Vagina (tissue), 2 donors: ENCODE measurements at regions not wholly inside any gene's neighbourhood (a gene's known extent, or its start where the extent isn't known, plus 50 kb on each side); places are given as distances from the start of the nearest gene placed in this dataset.

ENCODE experiments used
- POLR2AphosphoS5 ChIP-seq, 2 donors: sonication (generic); formaldehyde crosslinking; IDR thresholded peaks; one replicate each; pipeline ENCODE4 v1.9.0; 2017; ENCODE audit warnings: antibody characterized with exemption in 2 of 2, mild to moderate bottlenecking in 2 of 2, low read depth in 1 of 2; ENCODE audit not compliant: insufficient read depth in 1 of 2
- TF ChIP-seq, protein P1 (sequence below), 3 experiments: fragments of 450-650 bp in 2 of 3; fragments of 200-600 bp in 1 of 3; sonication (generic) in 1 of 3; IDR thresholded peaks; one replicate each; pipeline ENCODE4 v1.5.1; 2017 to 2019; ENCODE audit warnings: antibody characterized with exemption in 3 of 3, mild to moderate bottlenecking in 2 of 3, moderate library complexity in 2 of 3

- TF ChIP-seq, protein P1, sequence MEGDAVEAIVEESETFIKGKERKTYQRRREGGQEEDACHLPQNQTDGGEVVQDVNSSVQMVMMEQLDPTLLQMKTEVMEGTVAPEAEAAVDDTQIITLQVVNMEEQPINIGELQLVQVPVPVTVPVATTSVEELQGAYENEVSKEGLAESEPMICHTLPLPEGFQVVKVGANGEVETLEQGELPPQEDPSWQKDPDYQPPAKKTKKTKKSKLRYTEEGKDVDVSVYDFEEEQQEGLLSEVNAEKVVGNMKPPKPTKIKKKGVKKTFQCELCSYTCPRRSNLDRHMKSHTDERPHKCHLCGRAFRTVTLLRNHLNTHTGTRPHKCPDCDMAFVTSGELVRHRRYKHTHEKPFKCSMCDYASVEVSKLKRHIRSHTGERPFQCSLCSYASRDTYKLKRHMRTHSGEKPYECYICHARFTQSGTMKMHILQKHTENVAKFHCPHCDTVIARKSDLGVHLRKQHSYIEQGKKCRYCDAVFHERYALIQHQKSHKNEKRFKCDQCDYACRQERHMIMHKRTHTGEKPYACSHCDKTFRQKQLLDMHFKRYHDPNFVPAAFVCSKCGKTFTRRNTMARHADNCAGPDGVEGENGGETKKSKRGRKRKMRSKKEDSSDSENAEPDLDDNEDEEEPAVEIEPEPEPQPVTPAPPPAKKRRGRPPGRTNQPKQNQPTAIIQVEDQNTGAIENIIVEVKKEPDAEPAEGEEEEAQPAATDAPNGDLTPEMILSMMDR (IDR thresholded peaks at IDR 0.05), result no peak
- no peak for TF ChIP-seq POLR2AphosphoS5 (IDR thresholded peaks at IDR 0.05; ENCODE audit: insufficient read depth in 1 of 2, low read depth in 1 of 2)
Observed at GRCh38 chr4:35250761-35251160, 993.6 kb downstream of the ARAP2 start.
